ENCODE measurements at regions not wholly inside any gene's neighbourhood (a gene's known extent, or its start where the extent isn't known, plus 50 kb on each side); places are given as distances from the start of the nearest gene placed in this dataset.

- peak; percentile 62 for DNase-seq
Observed at GRCh38 chr2:230643576-230644291, 68.9 kb upstream of the CAB39 start.

GRCh38 chr2:230644356-230644935 is 68.2 kb upstream of the CAB39 start:
- DNase-seq: no peak

GRCh38 chr2:230648356-230648755 is 64.3 kb upstream of the CAB39 start:
- no peak for DNase-seq

GRCh38 chr2:230650585-230651137 is 62.0 kb upstream of the CAB39 start:
- DNase-seq: no peak

GRCh38 chr2:230654057-230654456 is 58.6 kb upstream of the CAB39 start:
- DNase-seq: no peak

- DNase-seq: no peak
Observed at GRCh38 chr2:230657462-230657861, 55.2 kb upstream of the CAB39 start.

GRCh38 chr2:230657906-230658305 is 54.7 kb upstream of the CAB39 start:
- DNase-seq: no peak

- no peak for DNase-seq
Observed at GRCh38 chr2:230658577-230658876, 54.1 kb upstream of the CAB39 start.

GRCh38 chr2:230658877-230659652 is 53.6 kb upstream of the CAB39 start:
- DNase-seq: no peak

- peak; percentile 59 for DNase-seq
Observed at GRCh38 chr2:230660294-230661060, 52.2 kb upstream of the CAB39 start.

GRCh38 chr2:230661072-230661957 is 51.3 kb upstream of the CAB39 start:
- DNase-seq: peak; percentile 82

Measured in central memory CD4-positive, alpha-beta T cell (primary cell).